ENCODE measurements at regions not wholly inside any gene's neighbourhood (a gene's known extent, or its start where the extent isn't known, plus 50 kb on each side); places are given as distances from the start of the nearest gene placed in this dataset.
"Not testable (repeated sequence)": the region's sequence is repeated elsewhere in the genome, so short reads cannot be mapped to it uniquely, and the experiment has no call there.

- no peak for TF ChIP-seq CTCF (IDR thresholded peaks at IDR 0.05; ENCODE audit: extremely low read depth, low read depth, low read length)
- no peak for DNase-seq (ENCODE audit: insufficient read length, low spot score, missing footprints)
- H3K4me3 ChIP-seq (ENCODE audit: insufficient read depth, low read length): no peak overlapping the region
These were observed 105.9 kb upstream of the PRSS16 start for GRCh38 chr6:27141529-27142015.

DNA sequence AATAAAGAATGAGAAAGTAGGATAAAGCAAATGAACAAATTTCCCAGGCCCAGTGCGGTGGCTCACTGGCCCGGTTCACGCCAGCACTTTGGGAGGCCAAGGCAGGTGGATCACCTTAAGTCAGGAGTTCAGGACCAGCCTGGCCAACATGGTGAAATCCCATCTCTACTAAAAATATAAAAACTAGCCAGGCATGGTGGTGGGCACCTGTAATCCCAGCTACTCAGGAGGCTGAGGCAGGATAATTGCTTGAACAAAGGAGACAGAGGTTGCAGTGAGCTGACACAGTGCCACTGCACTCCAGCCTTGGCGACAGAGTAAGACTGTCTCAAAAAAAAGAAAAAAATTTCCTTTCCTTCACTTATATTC, 104.5 kb upstream of the PRSS16 start:
- not testable (repeated sequence) for H3K4me2 ChIP-seq (ENCODE audit: insufficient read depth, low read length); H4K20me1 ChIP-seq (ENCODE audit: insufficient read depth, low read length); H3K9me3 ChIP-seq (ENCODE audit: low read depth, low read length); H2AFZ ChIP-seq (ENCODE audit: low read length); H3K4me3 ChIP-seq (ENCODE audit: insufficient read depth, low read length); H3K27me3 ChIP-seq (ENCODE audit: insufficient read depth, low read length); DNase-seq (ENCODE audit: insufficient read length, low spot score, missing footprints); H3K36me3 ChIP-seq (ENCODE audit: insufficient read depth, low read length); H3K27ac ChIP-seq (ENCODE audit: low read depth, low read length)
- H3K4me1 ChIP-seq (ENCODE audit: insufficient read depth, low read length): peaks cover 19% of the 10 kb centered on the region
- peaks cover 22% of the 10 kb centered on the region for H3K79me2 ChIP-seq (ENCODE audit: insufficient read depth, low read length)

More at GRCh38 chr6:27141529-27142015, 105.9 kb upstream of the PRSS16 start:
- H2AFZ ChIP-seq (ENCODE audit: low read length): no peak overlapping the region
- H3K36me3 ChIP-seq (ENCODE audit: insufficient read depth, low read length): no peaks in the 10 kb centered on the region
- peaks cover 14% of the 10 kb centered on the region for H3K4me1 ChIP-seq (ENCODE audit: insufficient read depth, low read length)
- H3K27me3 ChIP-seq (ENCODE audit: insufficient read depth, low read length): no peaks in the 10 kb centered on the region
- H3K4me2 ChIP-seq (ENCODE audit: insufficient read depth, low read length): no peak overlapping the region
- no peaks in the 10 kb centered on the region for H3K9me3 ChIP-seq (ENCODE audit: low read depth, low read length)
- H3K27ac ChIP-seq (ENCODE audit: low read depth, low read length): no peak overlapping the region
- peaks cover 22% of the 10 kb centered on the region for H3K79me2 ChIP-seq (ENCODE audit: insufficient read depth, low read length)
- no peaks in the 10 kb centered on the region for H4K20me1 ChIP-seq (ENCODE audit: insufficient read depth, low read length)

- Histone ChIP-seq H4K20me1 (ENCODE audit: insufficient read depth, low read length) (no peaks in the 10 kb centered on the region), H3K4me2 (ENCODE audit: insufficient read depth, low read length) (no peak overlapping the region), H3K27me3 (ENCODE audit: insufficient read depth, low read length) (no peaks in the 10 kb centered on the region), H3K36me3 (ENCODE audit: insufficient read depth, low read length) (no peaks in the 10 kb centered on the region), H3K4me1 (ENCODE audit: insufficient read depth, low read length) (peaks cover 19% of the 10 kb centered on the region), H3K4me3 (ENCODE audit: insufficient read depth, low read length) (no peak overlapping the region), H3K79me2 (ENCODE audit: insufficient read depth, low read length) (peaks cover 22% of the 10 kb centered on the region), H3K27ac (ENCODE audit: low read depth, low read length) (no peak overlapping the region), H2AFZ (ENCODE audit: low read length) (no peak overlapping the region), H3K9me3 (ENCODE audit: low read depth, low read length) (no peaks in the 10 kb centered on the region)
- no peak for DNase-seq (ENCODE audit: insufficient read length, low spot score, missing footprints)
- TF ChIP-seq CTCF (IDR thresholded peaks at IDR 0.05; ENCODE audit: extremely low read depth, low read depth, low read length): no peak
These were observed 104.0 kb upstream of the PRSS16 start for GRCh38 chr6:27143474-27144026.

DNA sequence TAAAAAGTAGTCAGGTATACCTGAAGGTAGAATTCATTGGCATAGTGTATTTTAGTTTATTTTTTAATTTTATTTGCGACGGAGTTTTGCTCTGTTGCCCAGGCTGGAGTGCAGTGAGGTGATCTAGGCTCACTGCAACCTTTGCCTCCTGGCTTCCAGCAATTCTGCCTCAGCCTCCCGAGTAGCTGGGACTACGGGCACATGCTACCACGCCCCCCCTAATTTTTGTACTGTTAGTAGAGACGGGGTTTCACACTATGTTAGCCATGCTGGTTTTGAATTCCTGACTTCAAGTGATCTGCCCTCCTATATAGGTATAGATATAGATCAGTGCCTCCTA, 102.8 kb upstream of the PRSS16 start:
- Histone ChIP-seq H3K27ac (ENCODE audit: low read depth, low read length) (peak overlapping the region; percentile 89), H3K36me3 (ENCODE audit: insufficient read depth, low read length) (no peaks in the 10 kb centered on the region), H3K4me1 (ENCODE audit: insufficient read depth, low read length) (peaks cover 14% of the 10 kb centered on the region), H3K27me3 (ENCODE audit: insufficient read depth, low read length) (no peaks in the 10 kb centered on the region), H3K79me2 (ENCODE audit: insufficient read depth, low read length) (peaks cover 19% of the 10 kb centered on the region), H3K9me3 (ENCODE audit: low read depth, low read length) (no peaks in the 10 kb centered on the region), H3K4me2 (ENCODE audit: insufficient read depth, low read length) (peak overlapping the region; percentile 86), H2AFZ (ENCODE audit: low read length) (no peak overlapping the region), H4K20me1 (ENCODE audit: insufficient read depth, low read length) (no peaks in the 10 kb centered on the region), H3K4me3 (ENCODE audit: insufficient read depth, low read length) (no peak overlapping the region)
- no peak for TF ChIP-seq CTCF (IDR thresholded peaks at IDR 0.05; ENCODE audit: extremely low read depth, low read depth, low read length)
- no peak for DNase-seq (ENCODE audit: insufficient read length, low spot score, missing footprints)

Measured in osteoblast (primary cell).